Transverse colon (tissue), 4 donors: ENCODE measurements at regions not wholly inside any gene's neighbourhood (a gene's known extent, or its start where the extent isn't known, plus 50 kb on each side); places are given as distances from the start of the nearest gene placed in this dataset.
A peak's percentile ranks its signal among the peaks of the same experiment; 100 is the strongest.

Experiments
- DNase-seq: peaks from one replicate; pipeline ENCODE4 v3.0.0-alpha.2; 2019
- H3K27ac ChIP-seq, 4 donors: fragments of 200-600 bp; sonication (generic); 2 replicates each; pipeline ENCODE4 v1.5.1; 2016 to 2018; ENCODE audit warnings: inconsistent platforms in 4 of 4
- H3K27me3 ChIP-seq: fragments of 200-600 bp; sonication (generic); 2 replicates; pipeline ENCODE4 v1.5.1; 2017; ENCODE audit warnings: inconsistent platforms
- H3K36me3 ChIP-seq, 4 donors: fragments of 200-600 bp; sonication (generic); 2 replicates each; pipeline ENCODE4 v1.5.1; 2017 to 2019; ENCODE audit warnings: inconsistent platforms in 4 of 4
- H3K4me1 ChIP-seq, 4 donors: fragments of 200-600 bp; sonication (generic); 2 replicates each; pipeline ENCODE4 v1.5.1; 2017 to 2020; ENCODE audit warnings: inconsistent platforms in 4 of 4
- H3K4me3 ChIP-seq, 4 donors: fragments of 200-600 bp; sonication (generic); 1 replicate in 1 of 4; 2 replicates in 3 of 4; pipeline versions ENCODE4 v1.5.1 to v1.6.1; 2017 to 2019; ENCODE audit warnings: inconsistent platforms in 4 of 4
- H3K9me3 ChIP-seq, 2 donors: fragments of 200-600 bp; sonication (generic); 2 replicates each; pipeline ENCODE4 v1.5.1; 2017 to 2019; ENCODE audit warnings: inconsistent platforms in 2 of 2
- CTCF ChIP-seq, 5 experiments: fragments of 200-600 bp in 3 of 5; fragments of 450-650 bp in 2 of 5; sonication (generic) in 3 of 5; IDR thresholded peaks; 1 replicate in 2 of 5; 2 replicates in 3 of 5; pipeline ENCODE4 v1.5.1; 2016 to 2017; ENCODE audit warnings: antibody characterized with exemption in 5 of 5, inconsistent platforms in 3 of 5, mild to moderate bottlenecking in 2 of 5, moderate library complexity in 1 of 5
- EP300 ChIP-seq: sonication (generic); formaldehyde crosslinking; IDR thresholded peaks from one replicate; pipeline ENCODE4 v1.6.1; 2017; ENCODE audit warnings: antibody characterized with exemption, low read depth
- POLR2A ChIP-seq: fragments of 450-650 bp; IDR thresholded peaks from one replicate; pipeline ENCODE4 v1.6.1; 2016; ENCODE audit warnings: antibody characterized with exemption, mild to moderate bottlenecking, moderate library complexity
- POLR2AphosphoS5 ChIP-seq, 3 donors: sonication (generic); formaldehyde crosslinking; IDR thresholded peaks; one replicate each; pipeline ENCODE4 v1.6.1; 2016; ENCODE audit warnings: antibody characterized with exemption in 3 of 3
- WGBS, 2 donors: methylation state at CpG; one replicate each; pipeline ENCODE4 v1.1.5; 2018; ENCODE audit warnings: low coverage in 1 of 2; 5-methylcytosine and 5-hydroxymethylcytosine counted together
- in situ Hi-C, 4 donors: fragments of 200-750 bp; cut with MboI; loops; one replicate each; pipeline versions ENCODE4 v1.15.0 to v1.15.1; 2017; ENCODE audit warnings: low sequenced_read_pairs in 3 of 4, low pct_ligation_motif_present in 1 of 4, low pct_unique_long_range_greater_than_20kb in 1 of 4
- intact Hi-C: fragments of 100-400 bp; cut with DNase I; formaldehyde crosslinking; loops from one replicate; pipeline ENCODE4 v1.15.1; 2023; ENCODE audit warnings: low total_unique reads

- Histone ChIP-seq H3K27me3 (no peaks in the 10 kb centered on the region), H3K36me3 (no peaks in the 10 kb centered on the region), H3K4me1 (no peaks in the 10 kb centered on the region), H3K9me3 (no peaks in the 10 kb centered on the region), H3K4me3 (no peak overlapping the region), H3K27ac (no peak overlapping the region)
- TF ChIP-seq EP300 (no peak), POLR2A (no peak), POLR2AphosphoS5 (IDR thresholded peaks at IDR 0.05) (no peak), CTCF (IDR thresholded peaks at IDR 0.05) (no peak)
- WGBS, 2 donors: 66 to 68% methylated on average over 4 to 6 of the region's 6 CpGs
- in situ Hi-C loops: loop anchor here in 3 of 4 donors (25.0 kb wide), 1 partner anchor 388 kb away; the partner anchor contains the start of gene ENOX2 (in 3 of the 3)
- no peak for DNase-seq
- intact Hi-C loops: no loop called here
These were observed 122.8 kb downstream of the RBMX2 start for GRCh38 chrX:130524476-130525194.

- no peaks in the 10 kb centered on the region for H3K4me1 ChIP-seq
- no peaks in the 10 kb centered on the region for H3K27me3 ChIP-seq
- 75% methylated on average over 3 of the region's 4 CpGs; no CpG with 5 or more reads in 1 of the 2 donors for WGBS, 2 donors
- TF ChIP-seq CTCF (IDR thresholded peaks at IDR 0.05) (no peak), POLR2AphosphoS5 (IDR thresholded peaks at IDR 0.05) (no peak), POLR2A (no peak), EP300 (no peak)
- intact Hi-C loops (no loop called here), in situ Hi-C loops (loop anchor here in 3 of 4 donors (25.0 kb wide), 1 partner anchor 383 kb away; the partner anchor contains the start of gene ENOX2 (in 3 of the 3))
- no peak for DNase-seq
- H3K4me3 ChIP-seq: no peak overlapping the region
- H3K36me3 ChIP-seq: no peaks in the 10 kb centered on the region
- H3K27ac ChIP-seq: no peak overlapping the region
- H3K9me3 ChIP-seq: no peaks in the 10 kb centered on the region
These were observed 127.7 kb downstream of the RBMX2 start for GRCh38 chrX:130529531-130529930.

- no peak overlapping the region for H3K4me3 ChIP-seq
- no peaks in the 10 kb centered on the region for H3K27me3 ChIP-seq
- no peaks in the 10 kb centered on the region for H3K9me3 ChIP-seq
- no peak overlapping the region for H3K27ac ChIP-seq
- no peak for TF ChIP-seq EP300
- no peak for TF ChIP-seq POLR2AphosphoS5 (IDR thresholded peaks at IDR 0.05)
- TF ChIP-seq POLR2A: no peak
- no peak for TF ChIP-seq CTCF (IDR thresholded peaks at IDR 0.05)
- in situ Hi-C loops: loop anchor here in 3 of 4 donors (25.0 kb wide), 1 partner anchor 381 kb away; the partner anchor contains the start of gene ENOX2 (in 3 of the 3)
- intact Hi-C loops: no loop called here
- no peak for DNase-seq
- no peaks in the 10 kb centered on the region for H3K4me1 ChIP-seq
- no peaks in the 10 kb centered on the region for H3K36me3 ChIP-seq
These were observed 129.3 kb downstream of the RBMX2 start for GRCh38 chrX:130531066-130531465.

- in situ Hi-C loops (loop anchor here (10.0 to 25.0 kb wide), 2 partner anchors 372 to 375 kb away; partner anchors contain the start of gene ENOX2 (in 3 of the 4)), intact Hi-C loops (no loop called here)
- WGBS, 2 donors: 12 to 67% methylated on average over 1 to 15 of the region's 15 CpGs
- no peaks in the 10 kb centered on the region for H3K9me3 ChIP-seq
- no peak overlapping the region for H3K27ac ChIP-seq
- H3K27me3 ChIP-seq: no peaks in the 10 kb centered on the region
- no peak overlapping the region for H3K4me3 ChIP-seq
- peak; percentile 34 for DNase-seq
- no peaks in the 10 kb centered on the region for H3K4me1 ChIP-seq
- no peaks in the 10 kb centered on the region for H3K36me3 ChIP-seq
- no peak for TF ChIP-seq POLR2A
- no peak for TF ChIP-seq EP300
- no peak for TF ChIP-seq POLR2AphosphoS5 (IDR thresholded peaks at IDR 0.05)
- peak; percentile 40 to 59 (median 43) for TF ChIP-seq CTCF (IDR thresholded peaks at IDR 0.05)
These were observed 138.0 kb downstream of the RBMX2 start for GRCh38 chrX:130539721-130540321.
